Cerebellar nuclear complex (tissue), 1 donor: ENCODE measurements at regions not wholly inside any gene's neighbourhood (a gene's known extent, or its start where the extent isn't known, plus 50 kb on each side); places are given as distances from the start of the nearest gene placed in this dataset.

Source experiments
- DNase-seq, 2 experiments: peaks; one replicate each; lab custom pipeline; 2025; lab: John Stamatoyannopoulos, UW

DNA sequence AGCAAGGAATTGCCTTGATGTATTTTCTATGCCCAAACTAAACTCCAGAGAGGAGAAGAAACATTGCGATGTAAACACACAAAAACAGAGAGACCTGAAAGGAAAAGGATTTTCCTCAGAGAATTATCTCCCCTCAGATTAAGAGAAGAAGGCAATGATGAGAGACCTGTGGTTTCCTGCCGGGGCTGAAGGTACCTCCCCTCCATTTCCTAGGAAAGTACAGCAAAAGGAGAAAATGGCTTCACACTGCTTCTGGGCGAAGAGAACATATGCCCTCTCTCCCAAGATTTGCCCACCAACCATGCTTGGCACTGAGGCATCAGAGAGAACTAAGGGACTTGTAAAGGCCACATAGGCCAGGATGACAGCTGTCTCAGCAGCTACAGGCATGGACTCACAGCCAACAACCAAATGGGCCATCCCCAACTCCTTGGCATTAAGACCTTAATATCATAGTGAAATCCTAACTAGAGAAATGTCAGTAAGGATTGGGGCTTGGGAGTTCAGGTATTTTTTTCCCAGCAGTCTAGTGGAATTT, 523.0 kb downstream of the PTPRC start:
- no peak for DNase-seq

DNA sequence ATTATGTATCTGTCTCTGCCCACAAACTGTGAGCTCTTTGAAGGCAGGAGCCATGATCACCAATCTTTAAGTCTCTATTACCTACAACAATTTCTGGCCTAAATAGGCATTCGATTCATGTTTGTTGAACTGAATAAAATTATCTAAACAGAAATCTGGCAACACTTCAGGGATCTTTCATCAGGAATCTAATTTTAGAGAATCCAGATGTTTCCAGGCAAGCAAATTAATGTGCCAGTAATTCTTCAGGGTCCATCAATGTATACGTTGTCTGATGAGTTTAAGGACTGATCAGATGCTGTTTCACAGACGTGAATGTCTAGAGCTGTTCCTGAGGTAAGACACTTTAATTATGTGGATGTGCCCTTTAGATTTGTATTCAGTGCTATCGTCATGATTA, 524.4 kb downstream of the PTPRC start:
- DNase-seq, result no peak

DNA sequence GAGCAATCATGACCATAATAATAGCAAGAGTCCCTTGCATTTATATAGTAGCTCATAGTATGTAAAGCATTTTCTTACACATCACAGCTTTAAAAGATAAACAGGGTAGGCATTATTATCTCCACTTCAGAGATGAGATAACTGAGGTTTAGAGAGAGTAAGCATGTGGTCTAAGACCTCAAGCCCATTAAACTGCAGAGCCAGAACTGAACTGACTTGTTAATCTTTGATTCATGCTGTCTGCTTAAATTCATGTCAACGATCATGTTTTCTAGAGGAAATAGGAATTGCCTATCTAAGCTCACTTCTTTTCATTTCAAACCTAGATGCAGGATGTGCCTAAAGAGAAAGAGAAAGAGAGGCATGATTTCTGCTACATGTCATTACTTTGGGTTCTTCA, 524.8 kb downstream of the PTPRC start:
- no peak for DNase-seq

DNA sequence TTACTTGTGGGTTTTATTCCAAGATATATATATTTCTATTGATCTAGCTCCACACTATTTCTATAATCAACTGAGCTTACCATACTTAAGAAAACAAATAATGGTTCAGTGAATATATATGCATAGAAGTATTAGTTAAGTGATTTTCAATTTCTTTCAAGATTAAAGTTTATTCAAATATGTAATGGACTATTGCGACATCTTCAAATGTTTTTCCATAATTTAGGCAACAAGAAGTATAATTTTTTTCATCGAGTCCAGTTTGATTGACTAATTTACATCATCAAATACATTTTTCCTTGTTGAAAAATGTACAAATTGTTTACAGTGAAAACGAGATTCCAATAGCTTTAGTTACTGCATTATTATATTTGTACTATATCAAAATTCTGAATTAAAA, 528.6 kb downstream of the PTPRC start:
- DNase-seq, result no peak

DNA sequence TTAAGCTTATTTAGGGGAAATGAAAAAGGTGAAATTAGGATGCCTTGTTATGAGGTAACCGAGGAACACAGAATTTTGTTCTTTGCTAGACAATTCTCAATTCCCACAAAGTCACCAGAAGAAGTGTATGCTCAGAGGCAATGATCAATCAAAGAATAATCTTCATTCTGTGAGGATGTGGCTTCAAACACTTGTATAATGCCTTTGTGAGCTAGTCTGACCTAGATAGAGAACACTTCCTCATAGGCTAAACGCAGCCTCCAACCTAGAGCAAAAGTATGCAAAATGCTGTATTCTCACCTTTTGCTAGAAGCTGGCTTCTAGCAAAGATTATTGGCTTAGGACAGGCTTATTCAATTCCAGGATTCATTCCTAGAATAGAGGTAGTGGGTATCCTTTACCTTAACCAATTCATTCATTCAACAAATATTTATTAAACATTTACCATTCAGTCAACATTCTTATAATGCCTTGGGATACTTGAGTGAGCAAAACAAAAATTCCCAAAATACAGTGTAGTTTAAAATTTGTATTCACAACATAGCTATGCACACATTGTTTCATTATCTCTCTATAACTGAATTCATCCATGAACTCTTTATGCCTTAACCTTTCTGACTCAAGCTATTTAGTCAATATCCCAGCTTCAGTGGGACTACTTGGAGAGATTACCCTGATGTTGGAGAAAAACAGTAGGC, 530.2 kb downstream of the PTPRC start:
- DNase-seq, result no peak

DNA sequence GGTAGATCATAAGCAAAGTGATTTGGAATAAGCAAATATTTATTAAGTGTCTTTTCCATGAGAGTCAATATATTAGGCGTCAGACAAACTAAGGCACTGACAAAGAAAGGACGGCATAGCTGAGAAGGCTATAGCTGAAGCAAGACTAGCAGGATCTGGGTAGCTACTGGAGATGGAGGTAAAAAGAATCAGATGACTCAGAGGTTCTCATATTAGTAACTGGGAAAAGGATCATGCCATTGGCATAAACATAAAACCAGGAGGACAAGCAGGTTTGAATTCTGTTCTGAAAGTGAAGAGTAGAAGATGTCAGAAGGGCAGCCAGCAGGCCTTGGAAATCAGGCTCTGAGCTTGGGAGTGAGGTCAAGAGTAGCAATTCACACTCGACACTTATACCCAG, 531.9 kb downstream of the PTPRC start:
- no peak for DNase-seq

DNA sequence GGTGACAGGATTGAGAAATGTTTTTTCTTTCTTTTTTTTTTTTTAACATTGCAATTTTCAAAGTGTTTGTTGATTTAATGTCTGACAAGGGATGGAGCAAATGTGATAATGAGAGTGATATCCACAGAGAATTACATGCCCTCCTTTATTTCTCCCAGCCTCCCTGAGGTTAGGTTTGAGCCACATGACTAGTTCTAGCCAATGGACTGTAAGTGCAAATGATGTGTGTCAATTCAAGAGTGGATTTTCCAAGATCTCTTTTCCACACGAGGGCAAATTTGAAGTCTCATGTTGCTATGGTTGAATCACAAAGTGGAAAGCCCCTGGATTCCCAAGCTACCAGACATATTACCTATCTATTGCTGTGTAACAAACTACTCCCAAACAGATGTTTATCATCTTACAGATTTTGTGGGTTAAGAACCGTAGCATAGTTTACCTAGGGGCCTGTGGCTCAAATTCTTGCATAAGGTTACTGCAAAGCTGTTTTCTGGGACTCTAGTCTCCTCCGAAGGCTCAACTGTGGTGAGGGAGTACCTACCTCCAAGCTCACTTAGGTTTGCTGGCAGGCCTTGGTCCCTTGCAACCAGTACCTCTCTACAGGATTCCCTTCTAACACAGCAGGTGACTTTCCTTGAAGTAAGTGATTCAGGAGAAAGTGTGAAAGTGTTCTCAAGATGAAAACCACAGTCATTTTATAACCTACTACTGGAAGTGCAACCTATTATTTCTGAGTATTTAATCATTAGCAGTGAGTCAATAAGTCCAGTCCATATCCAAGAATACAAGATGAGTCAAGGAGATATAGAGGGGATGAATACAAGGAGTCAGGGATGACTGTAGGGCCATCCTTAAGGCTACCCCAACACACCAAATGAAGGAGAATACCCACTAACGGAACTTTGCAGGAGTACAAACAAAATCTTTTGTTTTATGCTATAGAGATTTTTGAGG, 533.6 kb downstream of the PTPRC start:
- no peak for DNase-seq

DNA sequence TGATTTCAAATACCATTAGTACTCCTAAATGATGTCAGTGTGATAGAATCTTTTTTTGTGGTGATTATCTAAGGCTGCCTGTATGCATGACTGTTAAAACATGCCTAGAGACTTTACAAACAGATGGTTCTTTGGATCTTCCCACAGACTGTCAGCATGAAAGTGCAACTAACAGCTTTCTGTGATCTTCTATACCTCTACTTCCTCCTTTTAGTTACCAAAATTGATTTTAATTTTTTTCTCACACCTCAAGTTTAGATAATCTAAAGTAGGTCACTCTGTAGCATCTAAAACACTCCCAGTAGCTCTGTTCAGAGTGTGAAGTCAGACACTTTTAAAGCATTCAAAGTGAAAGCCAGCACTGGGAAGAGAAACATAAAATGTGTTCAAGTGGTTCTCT, 534.5 kb downstream of the PTPRC start:
- no peak for DNase-seq

DNA sequence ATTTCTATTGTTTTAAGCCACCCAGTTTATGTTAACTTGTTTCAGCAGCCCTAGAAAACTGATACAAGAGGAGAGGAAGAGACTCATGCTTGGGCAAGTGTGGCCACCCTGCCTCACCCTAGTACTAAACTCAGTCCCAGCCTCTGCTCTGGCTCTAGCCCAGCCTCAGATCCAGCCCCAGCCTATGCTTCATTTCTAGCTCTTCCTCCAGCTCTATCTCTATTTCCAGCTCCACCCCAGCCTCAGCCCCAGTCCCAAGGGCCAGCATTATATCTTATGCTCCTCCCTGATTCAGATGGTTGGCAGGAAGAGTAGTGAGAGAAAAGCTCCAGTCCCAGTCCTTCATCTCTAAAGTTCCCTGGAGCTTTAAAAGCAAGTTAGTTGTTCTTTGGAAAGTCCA, 535.5 kb downstream of the PTPRC start:
- DNase-seq, result no peak

DNA sequence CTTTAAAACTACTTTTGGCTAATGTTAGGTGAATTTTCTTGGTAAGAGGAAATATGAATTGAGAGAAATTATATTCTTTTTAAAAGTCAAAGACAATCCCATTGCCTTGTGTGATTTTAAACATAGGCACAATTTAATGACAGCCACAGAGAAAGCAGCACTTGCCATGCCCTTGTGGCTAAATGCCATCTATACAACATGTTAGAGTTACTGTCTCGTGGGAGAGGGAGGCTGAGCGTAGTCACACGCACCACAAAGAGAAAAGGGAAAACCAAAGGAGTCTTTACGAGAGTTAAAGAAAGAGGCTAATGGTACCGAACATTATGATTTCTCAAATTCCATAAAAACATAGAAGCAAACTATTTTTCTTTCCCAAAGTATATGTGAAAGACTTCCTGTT, 537.9 kb downstream of the PTPRC start:
- no peak for DNase-seq

DNA sequence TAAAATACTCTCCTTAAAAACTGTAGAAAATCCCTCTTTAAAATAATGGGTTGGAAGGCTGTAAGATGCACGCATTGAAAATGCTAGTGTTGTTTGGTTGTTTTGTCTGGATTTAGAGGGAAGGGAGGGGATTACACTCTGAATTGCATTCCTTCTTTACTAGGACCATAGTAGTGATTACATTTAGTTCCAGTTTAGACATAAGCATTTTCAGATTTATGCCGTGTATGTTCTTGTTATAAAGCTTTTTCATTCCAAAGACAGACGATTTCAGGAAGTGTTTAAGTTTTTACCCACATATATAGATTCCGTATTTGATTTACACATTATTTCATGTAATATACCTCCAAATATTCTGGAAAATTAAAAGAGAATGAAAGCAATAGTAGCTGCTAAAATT, 538.4 kb downstream of the PTPRC start:
- DNase-seq, result no peak

DNA sequence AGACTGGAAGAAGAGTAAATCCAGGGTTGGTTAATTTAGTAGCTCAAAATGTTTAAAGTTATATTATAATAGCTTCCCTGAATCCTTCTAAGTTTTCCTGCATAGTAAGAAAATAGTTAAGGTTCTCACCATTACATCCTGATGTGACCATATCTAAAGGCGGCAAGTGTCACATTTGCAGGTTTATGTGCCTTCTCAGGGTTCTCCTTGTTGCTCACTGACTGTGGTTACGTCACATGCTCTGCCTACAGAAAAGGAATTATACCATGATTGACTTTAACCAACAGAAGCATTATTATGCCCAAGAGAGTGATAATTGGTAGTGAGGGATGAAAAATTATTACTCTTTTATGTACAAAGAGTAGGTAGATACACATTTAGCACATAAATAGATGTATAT, 539.8 kb downstream of the PTPRC start:
- no peak for DNase-seq

DNA sequence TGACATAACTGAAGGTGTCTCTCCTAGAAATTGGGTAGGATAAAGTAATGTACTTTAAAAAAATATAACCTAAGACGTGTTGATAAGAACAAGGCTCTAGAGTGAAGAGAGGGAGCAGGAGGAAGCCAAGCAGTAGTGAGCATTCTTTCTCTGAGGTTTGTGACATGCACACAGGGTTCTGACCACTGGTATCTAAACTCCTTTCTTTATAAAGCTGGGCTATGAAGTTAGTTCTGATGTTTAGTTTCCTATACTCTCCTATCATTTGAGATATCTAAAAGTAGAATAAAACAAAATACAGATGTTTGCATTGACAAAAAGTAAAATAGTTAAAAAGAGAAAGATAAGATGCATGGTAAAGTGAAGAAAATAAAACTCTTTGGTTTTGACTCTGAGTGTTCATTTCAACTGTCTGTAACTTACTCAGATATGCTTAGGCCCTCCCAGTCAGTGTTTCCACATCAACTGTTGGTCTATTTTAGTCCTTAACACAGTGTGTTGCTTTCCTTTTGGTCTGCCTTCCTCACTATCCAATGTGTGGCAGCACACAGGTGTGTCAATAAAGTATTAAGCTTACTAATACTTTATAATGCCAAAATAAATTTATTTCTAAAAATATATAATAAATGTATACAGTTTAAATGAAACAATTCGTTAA, 543.5 kb downstream of the PTPRC start:
- DNase-seq, result no peak

DNA sequence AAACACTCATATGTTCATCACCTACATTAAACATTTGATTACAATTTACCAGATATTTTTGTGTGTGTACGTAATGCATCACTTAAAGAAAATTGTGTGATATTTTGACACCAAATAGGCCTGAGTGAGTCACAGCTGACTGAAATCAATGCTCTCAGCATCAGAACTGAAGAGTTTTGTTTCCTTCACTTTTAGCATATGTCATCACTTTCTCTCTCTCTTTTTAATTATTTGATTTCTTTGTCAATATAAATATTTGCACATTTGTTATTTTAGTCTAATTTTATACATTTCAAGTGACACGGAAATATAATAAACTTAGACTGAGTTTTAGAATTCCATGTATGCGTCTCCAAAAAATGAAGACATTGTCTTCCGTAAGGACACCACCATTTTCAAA, 545.3 kb downstream of the PTPRC start:
- DNase-seq, result no peak

DNA sequence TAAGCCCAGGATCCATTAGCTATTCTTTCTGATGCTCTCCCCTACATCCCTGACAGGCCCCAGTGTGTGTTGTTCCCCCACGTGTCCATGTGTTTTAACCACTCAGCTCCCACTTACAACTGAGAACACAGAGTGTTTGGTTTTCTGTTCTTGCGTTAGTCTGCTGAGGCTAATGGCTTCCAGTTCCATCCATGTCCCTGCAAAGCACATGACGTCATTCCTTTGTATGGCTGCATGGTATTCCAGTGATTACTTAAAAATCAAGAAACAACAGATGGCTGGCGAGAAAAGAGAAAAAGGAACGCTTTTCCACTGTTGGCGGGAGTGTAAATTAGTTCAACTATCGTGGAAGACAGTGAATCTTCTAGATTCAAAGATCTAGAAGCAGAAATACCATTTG, 556.0 kb downstream of the PTPRC start:
- no peak for DNase-seq

DNA sequence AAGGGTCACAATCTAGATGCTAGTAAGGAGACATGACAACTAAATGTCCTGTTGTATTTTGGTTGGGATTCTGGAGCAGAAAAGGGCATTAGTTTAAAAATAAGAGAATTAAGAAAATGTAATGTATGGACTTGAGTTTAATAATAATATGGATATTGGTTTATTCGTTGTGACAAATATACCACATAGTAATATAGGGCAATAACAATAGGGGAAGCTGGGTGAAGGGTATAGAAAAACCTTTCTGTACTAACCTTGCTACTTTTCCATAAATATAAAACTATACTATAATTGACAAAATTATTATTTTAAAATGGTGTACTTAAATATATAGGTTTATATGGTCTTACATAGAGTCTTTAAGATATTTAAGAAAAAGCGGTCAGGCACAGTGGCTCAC, 558.9 kb downstream of the PTPRC start:
- DNase-seq, result no peak

DNA sequence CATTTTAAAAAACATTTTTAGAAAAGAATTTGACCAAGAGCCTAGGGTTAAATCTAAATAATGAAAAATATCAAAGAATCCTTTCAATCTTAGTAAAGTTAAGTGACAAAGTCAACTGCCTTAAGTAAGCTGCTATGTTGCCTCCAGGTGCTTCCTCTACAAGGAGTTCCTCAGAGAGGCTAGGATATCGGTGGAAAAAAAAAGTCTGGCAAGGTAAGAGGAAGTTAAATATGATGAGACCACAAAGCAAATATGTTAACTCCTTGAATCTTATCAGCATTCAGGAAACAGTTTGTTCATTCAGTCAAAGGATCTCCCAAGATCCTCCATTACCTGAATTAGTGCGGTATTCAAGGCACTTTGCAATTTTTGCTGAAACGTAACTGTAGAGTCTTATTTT, 563.5 kb downstream of the PTPRC start:
- DNase-seq, result no peak

DNA sequence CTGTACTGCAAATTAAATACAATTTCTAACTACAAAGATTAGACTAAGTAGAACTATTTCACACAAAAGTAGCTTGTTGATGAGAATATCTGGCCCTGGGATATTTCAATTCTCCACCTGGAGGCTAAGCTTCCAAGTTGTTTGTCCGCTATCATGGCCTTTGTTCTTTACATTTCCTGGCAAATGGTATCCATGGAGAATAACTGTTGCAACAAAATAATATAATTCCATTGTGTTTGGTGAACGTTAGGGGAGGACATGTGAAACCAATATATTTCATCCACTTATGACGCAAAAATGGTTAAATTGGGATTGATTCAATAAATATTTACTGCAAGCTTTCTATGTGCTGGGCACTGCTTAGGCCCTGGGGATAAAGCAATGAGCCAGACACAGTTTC, 565.4 kb downstream of the PTPRC start:
- DNase-seq, result no peak

DNA sequence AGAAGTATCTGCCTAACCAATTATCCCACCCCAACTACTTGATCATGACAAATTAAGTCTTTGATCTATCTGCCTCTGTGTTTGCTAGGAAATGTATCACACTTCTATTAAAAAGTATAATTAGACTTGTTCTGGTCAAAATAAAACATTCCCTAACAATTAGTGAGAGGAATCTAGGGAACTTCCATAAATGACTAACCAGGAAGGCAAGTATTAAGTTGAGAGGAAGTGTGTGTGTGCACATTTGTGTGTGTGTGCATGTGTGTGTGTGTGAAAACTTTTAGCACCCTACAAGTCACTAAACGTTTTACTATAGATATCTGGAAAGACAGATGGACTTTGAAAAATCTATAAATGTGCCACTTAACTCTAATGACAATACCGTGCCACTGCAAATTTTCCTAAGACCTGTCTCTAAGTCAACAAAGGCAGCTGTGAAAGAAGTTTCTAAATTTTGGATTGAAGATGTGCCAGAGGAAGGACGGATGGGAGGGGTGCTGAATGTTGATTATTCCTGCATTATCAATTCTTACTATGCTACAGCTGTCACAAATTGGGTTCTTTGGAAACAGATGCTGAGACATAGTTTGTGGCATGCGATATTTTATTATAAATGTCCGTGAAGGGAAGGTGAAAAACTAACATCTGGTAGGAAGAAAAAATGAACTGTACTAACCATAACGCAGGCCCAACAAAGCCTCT, 567.1 kb downstream of the PTPRC start:
- no peak for DNase-seq

DNA sequence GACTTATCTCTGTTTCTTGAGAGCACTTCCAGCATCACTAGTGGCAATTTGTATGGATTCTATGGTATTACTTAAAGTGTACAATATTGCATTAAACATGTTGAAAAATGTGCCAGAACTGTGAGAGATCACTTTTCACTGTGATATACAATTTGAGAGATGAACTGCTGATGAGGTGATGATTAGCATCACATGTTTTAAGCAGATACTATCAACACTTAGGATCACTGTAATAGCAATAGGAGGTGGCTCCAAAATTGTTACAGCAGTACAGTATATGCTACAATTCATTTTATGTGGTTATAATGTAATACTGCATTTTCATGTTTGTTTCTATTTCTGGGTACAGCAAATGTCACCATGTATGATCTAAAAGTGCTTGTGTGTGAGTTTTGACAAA, 570.0 kb downstream of the PTPRC start:
- DNase-seq, result no peak

DNA sequence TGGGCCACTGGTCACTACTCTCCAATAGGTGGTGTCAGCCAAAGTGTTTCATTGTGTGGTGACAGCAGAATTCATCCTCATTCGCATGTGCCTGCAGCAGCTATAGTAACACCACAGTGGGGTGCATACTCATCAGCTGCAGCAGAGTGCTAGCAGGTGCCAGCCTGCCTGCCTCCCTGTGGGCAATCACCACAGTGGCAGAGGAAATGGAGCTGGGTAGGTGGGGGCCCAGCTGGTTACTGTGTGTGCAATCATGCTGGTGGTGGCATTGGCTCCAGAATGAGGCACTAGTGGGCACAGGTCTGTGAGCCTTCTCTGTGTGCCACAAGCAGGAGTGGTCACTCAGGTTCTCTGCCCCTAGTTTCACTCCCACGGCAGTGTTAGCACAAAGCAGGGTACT, 579.2 kb downstream of the PTPRC start:
- DNase-seq, result no peak

DNA sequence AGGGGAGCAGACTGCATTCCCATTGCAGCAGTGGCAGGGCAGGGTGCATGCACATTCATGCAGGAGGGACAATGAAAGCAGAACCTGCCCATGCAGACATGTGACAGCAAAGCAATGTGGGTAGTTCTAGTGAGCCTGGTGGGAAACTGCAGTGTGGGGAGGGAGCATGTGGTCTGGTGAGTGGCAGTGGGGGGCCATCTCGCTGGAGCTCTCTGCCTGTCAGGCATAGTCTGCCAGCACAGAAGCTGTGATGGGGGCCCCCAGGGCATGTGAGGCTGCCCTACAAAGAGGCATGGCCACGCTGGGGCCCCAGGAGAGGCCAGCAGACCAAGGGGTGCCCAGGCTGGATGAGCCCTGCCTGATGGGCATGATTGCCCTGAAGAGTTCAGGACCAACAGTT, 579.7 kb downstream of the PTPRC start:
- no peak for DNase-seq
